HFFc6 (cell line): ENCODE measurements at regions not wholly inside any gene's neighbourhood (a gene's known extent, or its start where the extent isn't known, plus 50 kb on each side); places are given as distances from the start of the nearest gene placed in this dataset.
"Not testable (repeated sequence)": the region's sequence is repeated elsewhere in the genome, so short reads cannot be mapped to it uniquely, and the experiment has no call there.

ENCODE experiments used
- DNase-seq: peaks from one replicate; pipeline ENCODE4 v3.0.0-alpha.2; 2018
- H3K27ac Mint-ChIP-seq: 2 replicates; pipeline ENCODE4 v1.8.0; 2020; ENCODE audit warnings: mild to moderate bottlenecking, mixed read lengths
- H3K27me3 Mint-ChIP-seq: 2 replicates; pipeline ENCODE4 v1.8.0; 2021; ENCODE audit warnings: mild to moderate bottlenecking, moderate library complexity, mixed read lengths; ENCODE audit not compliant: insufficient read depth
- H3K36me3 Mint-ChIP-seq: 2 replicates; pipeline ENCODE4 v1.8.0; 2021; ENCODE audit warnings: low read depth, mixed read lengths
- H3K4me1 Mint-ChIP-seq: 2 replicates; pipeline ENCODE4 v1.8.0; 2020; ENCODE audit warnings: low read depth, mixed read lengths
- H3K4me3 Mint-ChIP-seq: 2 replicates; pipeline ENCODE4 v1.8.0; 2020; ENCODE audit warnings: mild to moderate bottlenecking, moderate library complexity, mixed read lengths
- H3K9me3 Mint-ChIP-seq: 2 replicates; pipeline ENCODE4 v1.8.0; 2020; ENCODE audit warnings: mild to moderate bottlenecking, mixed read lengths
- TF ChIP-seq, protein P1 (sequence below): fragments of 200-600 bp; sonication (generic); IDR thresholded peaks from 2 replicates; pipeline ENCODE4 v1.5.0; 2021; ENCODE audit warnings: antibody characterized with exemption, mild to moderate bottlenecking

DNA sequence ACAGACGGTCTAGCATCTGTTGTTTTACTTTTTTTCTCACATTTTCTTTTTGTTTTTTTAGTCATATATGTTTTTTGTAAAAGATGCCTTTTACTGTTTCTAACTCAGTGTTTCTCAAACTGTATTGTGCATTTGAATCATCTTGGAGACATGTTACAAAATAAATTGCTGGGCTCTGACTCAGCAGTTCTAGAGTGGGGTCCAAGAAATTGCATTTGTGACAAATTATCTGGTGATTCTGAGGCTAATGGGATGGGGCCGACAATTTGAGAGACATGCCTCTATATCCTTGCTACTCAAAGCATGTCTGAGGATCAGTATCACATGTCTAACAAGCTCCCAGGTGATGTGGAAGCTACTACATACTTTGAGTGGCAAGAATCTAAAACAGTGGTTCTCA lies 478.8 kb downstream of the PLCL1 start:
- DNase-seq: no peak
- H3K27me3 Mint-ChIP-seq: peaks cover 2% of the 10 kb centered on the region
- no peaks in the 10 kb centered on the region for H3K36me3 Mint-ChIP-seq
- no peaks in the 10 kb centered on the region for H3K9me3 Mint-ChIP-seq
- no peak overlapping the region for H3K4me3 Mint-ChIP-seq
- no peaks in the 10 kb centered on the region for H3K4me1 Mint-ChIP-seq
- H3K27ac Mint-ChIP-seq: no peak overlapping the region
- TF ChIP-seq, protein P1, sequence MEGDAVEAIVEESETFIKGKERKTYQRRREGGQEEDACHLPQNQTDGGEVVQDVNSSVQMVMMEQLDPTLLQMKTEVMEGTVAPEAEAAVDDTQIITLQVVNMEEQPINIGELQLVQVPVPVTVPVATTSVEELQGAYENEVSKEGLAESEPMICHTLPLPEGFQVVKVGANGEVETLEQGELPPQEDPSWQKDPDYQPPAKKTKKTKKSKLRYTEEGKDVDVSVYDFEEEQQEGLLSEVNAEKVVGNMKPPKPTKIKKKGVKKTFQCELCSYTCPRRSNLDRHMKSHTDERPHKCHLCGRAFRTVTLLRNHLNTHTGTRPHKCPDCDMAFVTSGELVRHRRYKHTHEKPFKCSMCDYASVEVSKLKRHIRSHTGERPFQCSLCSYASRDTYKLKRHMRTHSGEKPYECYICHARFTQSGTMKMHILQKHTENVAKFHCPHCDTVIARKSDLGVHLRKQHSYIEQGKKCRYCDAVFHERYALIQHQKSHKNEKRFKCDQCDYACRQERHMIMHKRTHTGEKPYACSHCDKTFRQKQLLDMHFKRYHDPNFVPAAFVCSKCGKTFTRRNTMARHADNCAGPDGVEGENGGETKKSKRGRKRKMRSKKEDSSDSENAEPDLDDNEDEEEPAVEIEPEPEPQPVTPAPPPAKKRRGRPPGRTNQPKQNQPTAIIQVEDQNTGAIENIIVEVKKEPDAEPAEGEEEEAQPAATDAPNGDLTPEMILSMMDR: no peak

DNA sequence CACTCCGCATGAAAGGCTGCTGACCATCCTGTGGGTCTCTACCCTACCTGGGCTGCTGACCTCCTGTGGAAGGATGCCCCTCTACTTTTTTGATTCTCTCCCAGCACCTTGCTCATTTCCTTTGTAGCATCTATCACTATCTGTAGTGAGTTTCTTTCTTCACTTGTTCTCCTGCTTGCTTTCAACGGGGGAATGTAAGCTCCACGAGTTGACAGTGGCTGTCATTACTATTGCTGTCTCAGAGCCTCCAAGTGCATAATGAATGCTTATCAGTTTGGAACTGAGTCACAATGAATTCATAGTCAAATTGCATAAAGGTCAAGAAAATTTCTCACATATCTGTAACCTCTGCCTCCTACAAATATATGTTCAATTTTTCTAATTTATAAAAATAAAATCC lies 477.7 kb downstream of the PLCL1 start:
- H3K27me3 Mint-ChIP-seq: peaks cover 2% of the 10 kb centered on the region
- TF ChIP-seq, protein P1: no peak
- no peaks in the 10 kb centered on the region for H3K36me3 Mint-ChIP-seq

DNA sequence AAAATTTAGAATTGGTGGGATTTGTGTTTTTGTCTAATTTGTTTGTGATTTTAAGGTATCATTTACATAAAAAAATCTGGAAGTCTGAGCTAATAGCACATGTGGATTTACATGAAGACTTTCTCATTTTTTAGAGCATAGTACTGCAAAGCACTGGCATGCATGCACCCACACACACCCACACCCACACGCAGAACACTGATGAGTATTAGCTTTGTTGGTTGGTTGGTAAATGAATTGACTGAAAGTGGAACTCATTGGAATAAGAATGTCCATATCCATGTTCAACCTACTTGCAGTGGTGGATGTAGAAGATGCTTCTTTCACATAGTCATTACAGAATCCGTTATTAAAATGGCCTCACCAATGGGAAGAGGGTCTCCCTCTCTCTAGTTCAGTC lies 475.8 kb downstream of the PLCL1 start:
- Mint-ChIP-seq H3K4me1 (no peaks in the 10 kb centered on the region), H3K4me3 (no peak overlapping the region), H3K9me3 (no peaks in the 10 kb centered on the region), H3K27ac (no peak overlapping the region), H3K27me3 (peaks cover 2% of the 10 kb centered on the region), H3K36me3 (no peaks in the 10 kb centered on the region)
- TF ChIP-seq, protein P1: no peak
- no peak for DNase-seq

More for the DNA sequence above, 477.7 kb downstream of the PLCL1 start:
- DNase-seq: no peak
- no peaks in the 10 kb centered on the region for H3K4me1 Mint-ChIP-seq
- no peak overlapping the region for H3K4me3 Mint-ChIP-seq
- no peak overlapping the region for H3K27ac Mint-ChIP-seq
- H3K9me3 Mint-ChIP-seq: no peaks in the 10 kb centered on the region

DNA sequence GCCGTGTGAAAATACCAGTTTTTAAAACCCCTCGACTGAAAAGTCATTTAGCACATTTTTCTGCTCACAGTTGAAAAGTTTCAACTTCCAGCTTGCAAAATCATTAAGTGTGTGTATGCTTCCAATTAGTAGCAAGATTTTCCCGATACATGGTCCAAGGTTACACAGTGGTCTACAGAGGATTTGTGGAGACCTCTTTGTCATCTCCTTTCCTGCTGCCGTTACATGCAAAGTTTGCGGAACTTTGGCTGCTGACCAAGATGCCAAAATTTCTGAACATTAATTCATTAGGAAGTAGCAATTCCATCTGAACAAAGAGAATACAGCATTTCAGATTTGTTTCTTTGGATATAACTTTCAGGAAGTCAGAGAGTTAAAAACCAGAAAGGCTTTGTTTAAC lies 474.6 kb downstream of the PLCL1 start:
- no peak for DNase-seq

DNA sequence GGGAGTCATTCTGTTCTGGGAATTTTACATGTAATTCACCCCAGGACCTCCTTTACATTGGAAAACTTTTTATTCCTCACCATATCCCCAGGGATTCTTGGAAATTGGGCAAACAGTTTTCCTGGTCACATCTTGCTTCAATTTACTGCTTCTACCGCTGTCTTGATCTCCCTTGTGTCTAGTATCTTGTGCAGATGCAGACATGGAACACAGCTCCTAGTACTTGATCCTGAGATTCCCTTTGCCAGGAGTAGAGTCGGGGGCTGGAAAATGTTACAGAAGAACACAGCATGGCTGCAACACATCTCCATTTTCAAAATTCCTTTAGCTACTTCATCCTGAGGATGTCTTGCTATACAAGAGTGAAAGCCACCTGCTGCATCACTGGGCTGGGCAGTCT lies 472.8 kb downstream of the PLCL1 start:
- Mint-ChIP-seq H3K27ac (no peak overlapping the region), H3K9me3 (no peaks in the 10 kb centered on the region), H3K4me3 (no peak overlapping the region), H3K36me3 (no peaks in the 10 kb centered on the region), H3K4me1 (no peaks in the 10 kb centered on the region), H3K27me3 (peaks cover 2% of the 10 kb centered on the region)
- TF ChIP-seq, protein P1: no peak
- no peak for DNase-seq

More for the DNA sequence above, 474.6 kb downstream of the PLCL1 start:
- H3K36me3 Mint-ChIP-seq: no peaks in the 10 kb centered on the region
- TF ChIP-seq, protein P1: no peak
- no peaks in the 10 kb centered on the region for H3K4me1 Mint-ChIP-seq
- H3K4me3 Mint-ChIP-seq: no peak overlapping the region
- no peak overlapping the region for H3K27ac Mint-ChIP-seq
- no peaks in the 10 kb centered on the region for H3K9me3 Mint-ChIP-seq
- peaks cover 2% of the 10 kb centered on the region for H3K27me3 Mint-ChIP-seq

DNA sequence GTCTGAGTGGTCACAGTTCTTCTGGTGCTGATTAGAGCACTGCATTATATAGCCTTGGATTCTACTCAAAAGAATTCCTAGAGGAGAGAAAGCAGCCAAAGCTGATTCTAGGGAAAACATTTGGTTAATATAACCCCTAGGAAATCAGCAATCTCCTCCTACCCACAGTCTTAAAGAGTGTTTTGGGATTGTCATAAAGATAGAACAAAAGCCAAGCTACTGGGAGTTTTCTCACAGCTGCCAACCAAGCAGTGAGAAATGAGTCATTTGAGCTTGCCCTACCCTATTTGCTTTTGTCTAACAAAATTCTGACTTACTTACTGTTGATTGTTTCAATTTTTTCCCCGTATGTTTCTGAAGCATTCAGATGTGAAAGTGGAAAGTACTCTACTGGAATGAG lies 469.3 kb downstream of the PLCL1 start:
- peaks cover 11% of the 10 kb centered on the region for H3K9me3 Mint-ChIP-seq
- DNase-seq: no peak
- H3K36me3 Mint-ChIP-seq: no peaks in the 10 kb centered on the region; the same call in 1 of the 2 replicates
- H3K4me3 Mint-ChIP-seq: no peak overlapping the region
- TF ChIP-seq, protein P1: no peak
- H3K27ac Mint-ChIP-seq: no peak overlapping the region
- H3K27me3 Mint-ChIP-seq: no peaks in the 10 kb centered on the region
- H3K4me1 Mint-ChIP-seq: no peaks in the 10 kb centered on the region

DNA sequence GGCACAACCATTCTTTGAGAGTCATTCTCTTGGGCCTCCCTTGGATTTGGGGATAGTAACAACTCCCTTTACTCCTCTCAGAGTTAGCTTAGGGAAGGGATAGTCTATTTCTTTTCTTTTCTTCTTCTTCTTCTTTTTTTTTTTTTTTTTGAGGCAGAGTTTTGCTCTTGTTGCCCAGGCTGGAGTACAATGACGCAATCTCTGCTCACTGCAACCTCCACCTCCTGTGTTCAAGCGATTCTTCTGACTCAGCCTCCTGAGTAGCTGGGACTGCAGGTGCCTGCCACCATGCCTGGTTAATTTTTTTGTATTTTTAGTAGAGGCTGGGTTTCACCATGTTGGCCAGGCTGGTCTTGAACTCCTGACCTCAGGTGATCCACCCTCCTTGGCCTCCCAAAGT lies 465.8 kb downstream of the PLCL1 start:
- H3K27ac Mint-ChIP-seq, H3K4me3 Mint-ChIP-seq, H3K27me3 Mint-ChIP-seq, H3K4me1 Mint-ChIP-seq, H3K36me3 Mint-ChIP-seq, DNase-seq: not testable (repeated sequence)
- peaks cover 24% of the 10 kb centered on the region for H3K9me3 Mint-ChIP-seq
